GM18519 (cell line): ENCODE measurements at regions not wholly inside any gene's neighbourhood (a gene's known extent, or its start where the extent isn't known, plus 50 kb on each side); places are given as distances from the start of the nearest gene placed in this dataset.
"Not testable (repeated sequence)": the region's sequence is repeated elsewhere in the genome, so short reads cannot be mapped to it uniquely, and the experiment has no call there.

Source experiments
- ATAC-seq: cut with Tn5 transposase; IDR thresholded peaks from one replicate; pipeline ENCODE4 v1.9.1; 2021; ENCODE audit warnings: mild to moderate bottlenecking, moderate library complexity; ENCODE audit not compliant: unreplicated experiment, low FRiP score

DNA sequence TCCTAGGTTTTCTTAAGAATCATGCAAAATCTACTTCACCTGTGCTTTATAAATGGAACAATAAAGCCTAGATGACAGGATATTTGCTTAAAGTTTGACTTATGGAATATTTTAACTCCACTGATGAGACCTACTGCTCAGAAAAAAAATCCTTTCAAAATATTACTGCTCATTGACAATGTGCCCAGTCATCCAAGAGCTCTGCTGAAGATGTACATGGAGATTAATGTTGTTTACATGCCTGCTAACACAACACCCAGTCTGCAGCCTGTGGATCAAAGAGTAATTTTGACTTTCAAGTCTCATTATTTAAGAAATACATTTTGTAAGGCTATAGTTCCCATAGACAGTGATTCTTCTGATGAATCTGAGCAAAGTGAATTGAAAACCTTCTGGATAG, 889.6 kb downstream of the CDH18 start:
- no peak for ATAC-seq

DNA sequence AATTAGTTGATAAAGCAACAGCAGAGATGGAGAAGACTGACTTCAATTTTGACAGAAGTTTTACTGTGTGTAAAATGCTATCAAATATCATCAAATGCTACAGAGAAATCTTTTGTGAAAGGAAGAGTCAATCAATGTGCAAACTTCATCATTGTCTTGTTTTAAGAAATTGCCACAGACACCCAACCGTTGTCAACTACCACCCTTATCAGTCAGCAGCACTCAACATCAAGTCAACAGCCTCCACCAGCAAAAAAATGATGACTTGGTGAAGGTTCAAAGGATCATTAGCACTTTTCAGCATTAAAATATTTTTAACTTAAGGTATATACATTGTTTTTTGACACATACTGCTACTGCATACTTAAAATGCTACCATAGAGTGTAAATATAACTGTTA, 888.8 kb downstream of the CDH18 start:
- ATAC-seq: no peak

- ATAC-seq: no peak
These were observed 883.1 kb downstream of the CDH18 start for GRCh38 chr5:19104948-19105347.

DNA sequence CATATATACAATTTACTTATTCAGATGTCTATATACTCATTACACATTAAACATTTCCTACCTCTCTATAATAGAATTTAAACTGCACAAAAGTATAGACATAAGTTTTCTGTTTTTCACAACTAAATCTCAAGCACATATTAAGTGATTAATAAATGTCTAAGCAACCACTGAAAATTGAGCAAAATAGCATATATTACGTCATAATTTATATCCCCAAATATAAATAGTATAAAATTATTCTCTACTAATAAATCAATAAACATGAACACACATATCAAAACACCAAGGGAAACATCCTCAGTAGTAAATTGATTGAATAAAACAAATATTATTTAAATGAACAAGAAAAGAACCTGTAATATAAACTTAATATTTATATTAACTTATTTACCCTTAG, 865.1 kb downstream of the CDH18 start:
- no peak for ATAC-seq

GRCh38 chr5:19125956-19126713, 861.9 kb downstream of the CDH18 start:
- no peak for ATAC-seq

DNA sequence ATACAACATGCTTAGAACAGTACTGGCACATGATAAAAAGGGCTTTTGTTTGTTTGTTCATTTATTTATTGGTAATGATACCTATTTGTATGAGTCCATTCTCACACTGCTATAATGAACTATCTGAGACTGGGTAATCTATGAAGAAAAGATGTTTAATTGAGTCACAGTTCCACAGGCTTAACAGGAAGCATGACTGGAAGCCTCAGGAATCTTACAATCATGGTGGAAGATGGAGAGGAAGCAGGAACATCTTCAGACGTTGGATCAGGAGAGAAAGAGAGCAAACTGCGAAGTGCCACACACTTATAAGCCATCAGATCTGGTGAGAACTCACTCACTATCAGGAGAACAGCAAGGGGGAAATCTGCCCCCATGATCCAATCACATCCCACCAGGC, 847.7 kb downstream of the CDH18 start:
- ATAC-seq: no peak

GRCh38 chr5:19141937-19142524, 846.0 kb downstream of the CDH18 start:
- not testable (repeated sequence) for ATAC-seq

- not testable (repeated sequence) for ATAC-seq
These were observed 845.1 kb downstream of the CDH18 start for GRCh38 chr5:19142713-19143414.

DNA sequence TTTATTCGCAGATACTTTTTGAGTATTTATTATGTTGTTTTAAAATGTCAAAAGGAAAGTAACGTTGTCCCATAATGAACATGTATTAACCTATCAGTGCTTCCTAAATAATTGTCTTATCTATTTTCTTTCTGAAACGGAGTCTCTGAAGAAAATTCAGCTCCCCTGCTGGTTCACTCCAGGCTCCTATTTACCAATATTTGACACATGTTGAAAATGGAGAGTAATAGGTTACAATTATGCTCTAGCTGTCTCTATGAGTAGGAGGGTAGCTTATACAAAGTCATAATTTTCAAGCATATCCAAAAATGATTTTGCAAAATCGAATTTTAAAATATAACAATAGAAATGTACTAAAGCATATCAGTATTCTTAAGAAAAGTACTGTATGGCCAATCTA, 844.1 kb downstream of the CDH18 start:
- no peak for ATAC-seq

DNA sequence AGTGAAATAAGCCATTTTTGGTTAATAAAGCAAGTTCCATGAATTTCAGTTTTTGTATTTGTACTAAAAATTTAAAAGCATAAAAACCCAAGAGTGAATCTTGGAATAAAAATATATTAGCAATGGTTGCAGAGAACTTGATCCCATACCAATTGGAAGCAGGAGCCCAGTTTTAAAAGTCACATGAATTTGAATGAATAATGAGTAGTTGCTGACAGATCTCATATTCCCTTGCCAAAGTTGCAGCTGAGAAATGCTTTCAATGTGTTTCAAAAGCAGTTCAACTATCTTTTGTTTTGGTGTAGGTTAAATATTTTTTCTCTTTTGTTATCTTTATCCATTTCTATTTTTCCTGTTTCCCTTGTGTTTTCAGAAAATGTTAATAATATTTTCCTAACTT, 818.6 kb downstream of the CDH18 start:
- no peak for ATAC-seq

DNA sequence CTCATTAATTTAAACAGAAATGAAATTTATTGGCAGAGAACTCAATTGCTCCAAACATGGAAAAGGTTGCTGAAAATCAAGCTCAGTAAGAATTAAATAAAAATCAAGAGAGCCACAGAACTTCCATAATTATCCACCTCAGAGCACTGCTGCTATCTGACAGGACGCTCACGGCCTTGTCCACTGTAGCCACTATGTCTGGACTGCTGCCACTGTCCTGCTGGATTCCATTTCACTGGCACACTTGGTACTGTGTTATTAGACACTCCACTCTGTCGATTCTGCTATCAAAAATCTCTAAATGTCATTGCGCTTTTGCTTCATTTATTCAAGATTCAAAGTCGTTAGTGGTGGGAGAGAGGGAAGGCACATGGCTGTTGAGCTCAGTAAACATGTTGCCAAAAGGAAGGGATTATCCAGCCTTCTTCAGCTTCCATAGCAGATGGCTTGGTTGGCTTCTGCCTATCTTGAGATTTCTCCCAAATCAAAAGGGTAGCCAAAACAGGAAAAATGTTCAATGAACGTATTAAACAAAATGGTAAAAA, 815.0 kb downstream of the CDH18 start:
- ATAC-seq: no peak

DNA sequence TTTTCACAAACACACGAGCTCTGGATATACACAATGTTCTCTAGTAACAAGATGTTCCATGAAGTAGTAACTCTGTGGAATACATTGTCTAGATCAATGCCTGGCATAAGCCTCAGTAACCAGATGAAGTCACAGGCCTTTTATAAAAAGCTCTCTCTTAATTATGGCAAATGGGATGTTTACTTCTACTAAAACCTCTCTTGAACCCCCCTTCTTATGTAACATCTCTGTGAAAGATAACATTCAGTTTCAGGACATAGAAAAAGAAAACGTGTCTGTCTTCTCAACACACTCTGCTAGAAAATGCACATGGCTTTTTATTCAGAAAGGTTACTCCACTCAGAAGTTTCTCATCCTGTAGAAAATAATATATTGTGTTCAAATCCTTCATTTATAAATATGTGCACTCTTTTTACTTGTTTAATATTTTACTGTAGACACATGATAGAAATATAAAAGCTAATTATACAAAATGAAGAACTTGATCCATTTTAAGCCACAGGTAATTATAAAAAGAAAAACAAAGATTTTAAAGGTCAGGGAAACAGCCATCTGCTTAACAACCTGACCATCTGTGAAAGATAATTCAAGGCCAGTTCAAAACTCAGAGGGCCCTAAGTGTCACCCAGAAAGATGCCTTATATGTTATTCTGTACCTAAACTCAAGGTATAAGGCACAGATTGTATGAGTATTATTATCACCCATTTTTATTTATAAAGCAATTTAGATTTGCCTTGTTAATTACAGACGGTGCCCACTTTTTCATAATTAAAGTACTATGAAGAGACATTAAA, 812.0 kb downstream of the CDH18 start:
- no peak for ATAC-seq

- no peak for ATAC-seq
These were observed 808.4 kb downstream of the CDH18 start for GRCh38 chr5:19179571-19179970.

GRCh38 chr5:19189176-19189575, 798.8 kb downstream of the CDH18 start:
- ATAC-seq: no peak

- ATAC-seq: no peak
These were observed 794.4 kb downstream of the CDH18 start for GRCh38 chr5:19193631-19194030.

- ATAC-seq: no peak
These were observed 791.4 kb downstream of the CDH18 start for GRCh38 chr5:19196631-19197030.

- ATAC-seq: no peak
These were observed 787.7 kb downstream of the CDH18 start for GRCh38 chr5:19200251-19200650.

- ATAC-seq: no peak
These were observed 779.6 kb downstream of the CDH18 start for GRCh38 chr5:19208397-19208796.

GRCh38 chr5:19210886-19211285, 777.1 kb downstream of the CDH18 start:
- ATAC-seq: no peak

DNA sequence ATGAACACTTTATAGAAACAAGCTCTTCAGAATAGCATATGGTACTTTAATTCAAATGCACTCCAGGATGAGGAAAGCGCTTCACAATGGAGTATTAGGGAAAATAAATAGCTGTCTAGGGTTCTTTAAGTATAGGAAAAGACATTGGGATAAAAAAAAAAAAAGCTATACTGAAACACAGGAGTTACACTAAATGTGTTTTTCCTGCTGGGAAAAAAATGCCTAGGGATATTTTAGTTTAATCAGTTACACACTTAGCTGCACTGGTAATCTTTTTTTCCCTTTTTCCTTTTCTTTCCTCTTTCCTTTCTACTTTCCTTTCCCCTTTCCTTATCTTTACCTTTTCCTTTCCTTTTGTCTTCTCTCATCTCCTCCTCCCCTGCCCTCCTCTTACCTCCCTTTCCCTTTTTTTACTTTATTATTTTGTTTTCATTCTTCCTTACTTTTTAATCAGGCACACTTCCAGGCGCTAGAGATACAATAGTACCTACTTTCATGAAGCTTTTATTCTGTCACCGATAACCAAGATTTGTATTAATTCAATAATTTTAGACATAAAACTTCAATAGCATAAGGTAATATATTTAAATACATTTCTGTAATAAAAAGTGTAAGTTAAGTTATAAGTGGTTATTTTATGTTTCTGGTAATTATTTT, 758.7 kb downstream of the CDH18 start:
- no peak for ATAC-seq
